OCI-LY7 (cell line): ENCODE measurements at regions not wholly inside any gene's neighbourhood (a gene's known extent, or its start where the extent isn't known, plus 50 kb on each side); places are given as distances from the start of the nearest gene placed in this dataset.

ENCODE experiments used
- BruUV-seq: library from RNA; stranded (reverse); fragments of 400-500 nt; replicated peaks from 2 replicates; lab custom pipeline; 2021; lab: Mats Ljungman, UMichigan
- CTCF ChIA-PET: fragments of 300-600 bp; sonication (Branson Sonifier 250); formaldehyde crosslinking; loops from one replicate; lab custom pipeline; 2022; ENCODE audit warnings: antibody characterized with exemption; ENCODE audit not compliant: unreplicated experiment; lab: Charles Lee
- POLR2A ChIA-PET: fragments of 300-600 bp; sonication (Branson Sonifier 250); formaldehyde crosslinking; loops from one replicate; lab custom pipeline; 2022; ENCODE audit warnings: antibody characterized with exemption; lab: Charles Lee
- DNase-seq: peaks from one replicate; pipeline ENCODE4 v3.0.0-alpha.2; 2015; ENCODE audit warnings: low spot score
- H2AFZ ChIP-seq: fragments of 200-600 bp; sonication (generic), shearing (Covaris generic); 2 replicates; pipeline ENCODE4 v1.6.1; 2014; ENCODE audit warnings: mild to moderate bottlenecking, antibody characterized with exemption, low read length, moderate library complexity
- H3K27ac ChIP-seq: fragments of 200-600 bp; sonication (generic); 2 replicates; pipeline ENCODE4 v1.5.1; 2014; ENCODE audit warnings: mixed run types, low read depth, mild to moderate bottlenecking, moderate library complexity, low read length, inconsistent platforms; ENCODE audit not compliant: poor library complexity, severe bottlenecking
- H3K36me3 ChIP-seq: fragments of 200-600 bp; sonication (generic); 2 replicates; pipeline ENCODE4 v1.6.1; 2014; ENCODE audit warnings: mild to moderate bottlenecking, antibody characterized with exemption, low read length, moderate library complexity, mixed read lengths; ENCODE audit not compliant: insufficient read depth
- H3K4me1 ChIP-seq: fragments of 200-600 bp; sonication (generic); 2 replicates; pipeline ENCODE4 v1.5.1; 2014; ENCODE audit warnings: mild to moderate bottlenecking, low read length; ENCODE audit not compliant: insufficient read depth, poor library complexity, severe bottlenecking
- H3K4me2 ChIP-seq: fragments of 200-600 bp; sonication (generic); 2 replicates; pipeline ENCODE4 v1.6.1; 2014; ENCODE audit warnings: mild to moderate bottlenecking, low read length
- H3K4me3 ChIP-seq: fragments of 200-600 bp; sonication (generic); 2 replicates; pipeline ENCODE4 v1.5.1; 2014; ENCODE audit warnings: mild to moderate bottlenecking, low read depth, low read length; ENCODE audit not compliant: poor library complexity, severe bottlenecking
- H3K79me2 ChIP-seq: fragments of 200-600 bp; sonication (generic); 2 replicates; pipeline ENCODE4 v1.6.1; 2016; ENCODE audit warnings: low read depth, mild to moderate bottlenecking, low read length, moderate library complexity, mixed read lengths; ENCODE audit not compliant: insufficient read depth
- H3K9me2 ChIP-seq: fragments of 200-600 bp; sonication (generic); 2 replicates; pipeline ENCODE4 v1.6.1; 2016; ENCODE audit warnings: mild to moderate bottlenecking, low read length, mixed read lengths; ENCODE audit not compliant: insufficient read depth
- H3K9me3 ChIP-seq: fragments of 200-600 bp; sonication (generic); 2 replicates; pipeline ENCODE4 v1.6.1; 2014; ENCODE audit warnings: mild to moderate bottlenecking, mixed run types, low read length, mixed read lengths
- H4K20me1 ChIP-seq: fragments of 200-600 bp; sonication (generic); 2 replicates; pipeline ENCODE4 v1.6.1; 2014; ENCODE audit warnings: mild to moderate bottlenecking, antibody characterized with exemption, low read length, moderate library complexity, mixed read lengths; ENCODE audit not compliant: insufficient read depth
- CTCF ChIP-seq: fragments of 200-600 bp; sonication (generic); conservative IDR thresholded peaks from 2 replicates; pipeline ENCODE4 v1.5.1; 2014; ENCODE audit warnings: mild to moderate bottlenecking, antibody characterized with exemption, low read length, moderate library complexity, mixed read lengths
- EZH2phosphoT487 ChIP-seq: fragments of 200-600 bp; sonication (generic); IDR thresholded peaks from 2 replicates; pipeline ENCODE4 v1.6.1; 2018; ENCODE audit warnings: low read depth, borderline replicate concordance, mild to moderate bottlenecking, mixed run types, antibody characterized with exemption, low read length, moderate library complexity, mixed read lengths
- intact Hi-C: fragments of 100-400 bp; cut with micrococcal nuclease; formaldehyde crosslinking; loops from one replicate; pipeline ENCODE4 v1.10.0; 2022; ENCODE audit not compliant: unreplicated experiment

DNA sequence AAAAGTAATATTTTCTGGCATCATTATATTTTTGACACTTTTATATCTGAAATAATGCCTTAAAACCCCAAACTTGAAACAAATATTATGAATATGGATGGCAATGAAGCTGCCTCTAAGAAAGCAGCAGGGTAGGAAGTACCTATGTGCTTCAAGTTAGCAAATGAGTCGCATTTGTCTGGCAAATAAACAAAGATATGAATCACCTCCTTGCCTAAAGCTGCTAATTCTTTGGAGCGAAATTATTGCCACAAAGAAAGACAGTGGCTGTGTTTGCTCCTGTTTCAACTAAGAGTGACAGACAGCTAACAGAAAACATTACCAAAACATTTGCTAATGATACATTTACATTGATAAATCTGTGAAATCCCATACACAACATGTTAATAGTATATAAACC is 854.9 kb downstream of the RPS29 start:
- 0 out of 2 replicates have a peak, but pooled peaks cover 9% of the 10 kb centered on the region for H3K9me3 ChIP-seq
- intact Hi-C loops, result no loop called here
- no peaks in the 10 kb centered on the region for H3K79me2 ChIP-seq
- ChIA-PET CTCF (no interaction called here), POLR2A (no interaction called here)
- DNase-seq, result no peak
- H3K36me3 ChIP-seq, result no peaks in the 10 kb centered on the region
- BruUV-seq, result no TSS peak
- no peak overlapping the region for H2AFZ ChIP-seq
- no peak for TF ChIP-seq EZH2phosphoT487
- no peak for TF ChIP-seq CTCF
- H3K4me2 ChIP-seq, result no peak overlapping the region
- H3K27ac ChIP-seq, result no peak overlapping the region
- H3K9me2 ChIP-seq, result no peaks in the 10 kb centered on the region
- no peaks in the 10 kb centered on the region for H4K20me1 ChIP-seq
- H3K4me1 ChIP-seq, result no peaks in the 10 kb centered on the region
- H3K4me3 ChIP-seq, result no peak overlapping the region

DNA sequence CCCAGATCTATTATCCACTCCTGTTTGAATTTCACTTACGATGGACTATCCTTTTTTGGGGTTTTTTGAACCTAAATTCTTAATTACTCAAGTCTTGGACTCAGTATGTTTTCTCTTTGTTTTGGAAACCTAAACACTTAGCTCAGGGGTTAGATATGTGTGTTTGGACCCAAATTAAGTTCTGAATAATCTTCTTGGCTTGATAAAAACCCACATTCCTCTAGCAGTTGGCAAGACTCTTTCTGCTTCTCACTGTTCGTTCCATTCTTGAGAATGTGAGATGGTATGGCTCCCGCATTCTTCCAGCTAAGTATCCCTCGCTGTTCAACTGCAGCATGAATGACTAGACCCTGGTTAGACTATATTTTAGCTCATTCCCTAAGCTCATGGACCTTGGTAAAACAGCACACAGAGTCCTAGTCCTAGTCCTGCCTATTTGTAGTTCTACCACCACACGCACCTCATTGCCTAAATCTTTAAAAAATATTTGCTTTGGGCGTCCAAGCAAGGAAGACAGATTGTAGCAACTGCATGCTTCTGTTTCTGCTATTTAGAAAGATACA is 860.0 kb downstream of the RPS29 start:
- H3K9me3 ChIP-seq, result no peaks in the 10 kb centered on the region
- no peak overlapping the region for H2AFZ ChIP-seq
- POLR2A ChIA-PET, result no interaction called here
- CTCF ChIA-PET, result no interaction called here
- no peaks in the 10 kb centered on the region for H4K20me1 ChIP-seq
- no peaks in the 10 kb centered on the region for H3K36me3 ChIP-seq
- H3K4me2 ChIP-seq, result no peak overlapping the region
- H3K4me1 ChIP-seq, result no peaks in the 10 kb centered on the region
- H3K79me2 ChIP-seq, result no peaks in the 10 kb centered on the region
- intact Hi-C loops, result no loop called here
- no peaks in the 10 kb centered on the region for H3K9me2 ChIP-seq
- no peak for DNase-seq
- no peak for TF ChIP-seq CTCF
- TF ChIP-seq EZH2phosphoT487, result no peak
- BruUV-seq, result no TSS peak
- no peak overlapping the region for H3K27ac ChIP-seq
- no peak overlapping the region for H3K4me3 ChIP-seq

GRCh38 chr14:48725051-48725734 is 861.0 kb downstream of the RPS29 start:
- Histone ChIP-seq H2AFZ (no peak overlapping the region), H4K20me1 (no peaks in the 10 kb centered on the region), H3K9me2 (no peaks in the 10 kb centered on the region), H3K79me2 (no peaks in the 10 kb centered on the region), H3K4me3 (no peak overlapping the region), H3K36me3 (no peaks in the 10 kb centered on the region), H3K4me1 (no peaks in the 10 kb centered on the region), H3K4me2 (no peak overlapping the region), H3K27ac (no peak overlapping the region), H3K9me3 (no peaks in the 10 kb centered on the region)
- no peak for DNase-seq
- no TSS peak for BruUV-seq
- intact Hi-C loops, result no loop called here
- ChIA-PET POLR2A (no interaction called here), CTCF (no interaction called here)
- TF ChIP-seq CTCF, result no peak
- no peak for TF ChIP-seq EZH2phosphoT487
